ENCODE measurements at regions not wholly inside any gene's neighbourhood (a gene's known extent, or its start where the extent isn't known, plus 50 kb on each side); places are given as distances from the start of the nearest gene placed in this dataset.

- no peak for TF ChIP-seq CTCF (IDR thresholded peaks at IDR 0.05; ENCODE audit: low read depth, low read length)
Measured at GRCh38 chr6:134866563-134866962, 83.3 kb downstream of the ALDH8A1 start.

DNA sequence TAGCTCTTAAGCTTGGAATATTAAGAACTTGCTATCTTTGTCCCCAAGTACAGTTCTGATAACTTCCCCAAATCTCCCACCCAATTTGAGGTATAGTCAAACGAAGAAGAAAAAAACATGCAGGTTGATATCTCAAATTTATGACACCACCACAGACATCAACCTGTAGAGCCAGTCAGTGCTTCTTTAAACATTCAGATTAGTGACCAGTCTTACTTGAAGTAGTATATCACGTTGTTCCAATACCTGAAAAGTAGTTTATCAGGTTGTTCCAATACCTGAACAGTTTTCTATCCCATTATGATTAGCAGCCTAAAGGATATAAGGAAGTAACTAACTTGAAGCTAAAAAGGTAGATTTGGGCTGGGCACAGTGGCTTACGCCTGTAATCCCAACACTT is 85.3 kb downstream of the ALDH8A1 start:
- Histone ChIP-seq H3K4me3 (ENCODE audit: low read depth, low read length) (no peak overlapping the region), H3K27me3 (ENCODE audit: insufficient read depth, low read depth, severe bottlenecking) (no peaks in the 10 kb centered on the region), H3K36me3 (no peaks in the 10 kb centered on the region), H3K9me3 (ENCODE audit: severe bottlenecking) (no peaks in the 10 kb centered on the region), H3K27ac (no peak overlapping the region)
- no peak for TF ChIP-seq CTCF (IDR thresholded peaks at IDR 0.05; ENCODE audit: low read depth, low read length)
- no peak for DNase-seq

More at GRCh38 chr6:134866563-134866962, 83.3 kb downstream of the ALDH8A1 start:
- Histone ChIP-seq H3K36me3 (no peaks in the 10 kb centered on the region), H3K9me3 (ENCODE audit: severe bottlenecking) (no peaks in the 10 kb centered on the region), H3K27me3 (ENCODE audit: insufficient read depth, low read depth, severe bottlenecking) (no peaks in the 10 kb centered on the region), H3K4me3 (ENCODE audit: low read depth, low read length) (no peak overlapping the region), H3K27ac (no peak overlapping the region)
- DNase-seq: no peak

GRCh38 chr6:134863763-134864510 is 86.0 kb downstream of the ALDH8A1 start:
- H3K36me3 ChIP-seq: no peaks in the 10 kb centered on the region
- H3K27ac ChIP-seq: no peak overlapping the region
- H3K9me3 ChIP-seq (ENCODE audit: severe bottlenecking): no peaks in the 10 kb centered on the region
- no peaks in the 10 kb centered on the region for H3K27me3 ChIP-seq (ENCODE audit: insufficient read depth, low read depth, severe bottlenecking)
- TF ChIP-seq CTCF (IDR thresholded peaks at IDR 0.05; ENCODE audit: low read depth, low read length): no peak
- H3K4me3 ChIP-seq (ENCODE audit: low read depth, low read length): no peak overlapping the region
- DNase-seq: no peak

- H3K27ac ChIP-seq: no peak overlapping the region
- DNase-seq: no peak
- H3K9me3 ChIP-seq (ENCODE audit: severe bottlenecking): no peaks in the 10 kb centered on the region
- H3K27me3 ChIP-seq (ENCODE audit: insufficient read depth, low read depth, severe bottlenecking): no peaks in the 10 kb centered on the region
- H3K36me3 ChIP-seq: no peaks in the 10 kb centered on the region
- no peak for TF ChIP-seq CTCF (IDR thresholded peaks at IDR 0.05; ENCODE audit: low read depth, low read length)
- no peak overlapping the region for H3K4me3 ChIP-seq (ENCODE audit: low read depth, low read length)
Measured at GRCh38 chr6:134854366-134854765, 95.5 kb downstream of the ALDH8A1 start.

- Histone ChIP-seq H3K9me3 (ENCODE audit: severe bottlenecking) (no peaks in the 10 kb centered on the region), H3K27ac (no peak overlapping the region), H3K27me3 (ENCODE audit: insufficient read depth, low read depth, severe bottlenecking) (no peaks in the 10 kb centered on the region), H3K4me3 (ENCODE audit: low read depth, low read length) (no peak overlapping the region), H3K36me3 (no peaks in the 10 kb centered on the region)
- no peak for TF ChIP-seq CTCF (IDR thresholded peaks at IDR 0.05; ENCODE audit: low read depth, low read length)
- DNase-seq: no peak
Measured at GRCh38 chr6:134853111-134854055, 96.5 kb downstream of the ALDH8A1 start.

Data from WERI-Rb-1 (cell line).